A673 (cell line): ENCODE measurements at regions not wholly inside any gene's neighbourhood (a gene's known extent, or its start where the extent isn't known, plus 50 kb on each side); places are given as distances from the start of the nearest gene placed in this dataset.

Experiments used
- CTCF ChIP-seq: fragments of 300-800, 200-600 bp; sonication (generic); conservative IDR thresholded peaks from 2 replicates; pipeline ENCODE4 v1.5.1; 2017; ENCODE audit warnings: low read depth, mild to moderate bottlenecking, antibody characterized with exemption, low read length, moderate library complexity, mixed read lengths
- EZH2 ChIP-seq: fragments of 200-600 bp; sonication (generic); IDR thresholded peaks from 2 replicates; pipeline ENCODE4 v1.6.1; 2017; ENCODE audit warnings: borderline replicate concordance, low read depth, mild to moderate bottlenecking, mixed read lengths, antibody characterized with exemption, low read length; ENCODE audit not compliant: poor library complexity, severe bottlenecking

DNA sequence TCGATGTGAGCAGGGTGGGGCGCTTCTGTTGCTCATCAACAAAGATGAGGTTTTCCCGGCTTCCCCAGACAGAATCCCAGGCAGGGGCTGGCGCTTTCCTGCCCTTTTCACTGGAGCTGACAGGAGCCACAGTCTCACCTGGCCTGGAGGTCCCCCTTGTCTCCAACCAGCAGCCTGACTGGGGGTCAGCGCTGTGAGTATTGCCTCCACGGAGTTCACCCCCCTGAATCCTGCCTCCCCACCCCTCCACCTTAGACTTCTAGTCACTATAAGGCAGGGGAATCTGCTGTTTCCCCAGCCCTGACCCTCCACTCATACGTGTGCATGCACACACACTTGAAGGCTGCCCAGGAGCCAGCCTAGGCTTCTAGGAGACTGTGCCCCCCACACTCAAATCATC is 58.8 kb upstream of the LYVE1 start:
- no peak for TF ChIP-seq CTCF
- TF ChIP-seq EZH2: no peak
